Epithelial cell of prostate (primary cell): ENCODE measurements at regions not wholly inside any gene's neighbourhood (a gene's known extent, or its start where the extent isn't known, plus 50 kb on each side); places are given as distances from the start of the nearest gene placed in this dataset.

Experiments
- DNase-seq: peaks from one replicate; pipeline ENCODE4 v3.0.0-alpha.2; 2011; ENCODE audit warnings: low read depth, low spot score
- H3K27ac ChIP-seq: fragments of 450-650 bp; 2 replicates; pipeline ENCODE4 v1.5.1; 2017; ENCODE audit warnings: mild to moderate bottlenecking

GRCh38 chr13:73910733-73911132 is 223.5 kb downstream of the KLF12 start:
- no peak overlapping the region for H3K27ac ChIP-seq
- DNase-seq: no peak

DNA sequence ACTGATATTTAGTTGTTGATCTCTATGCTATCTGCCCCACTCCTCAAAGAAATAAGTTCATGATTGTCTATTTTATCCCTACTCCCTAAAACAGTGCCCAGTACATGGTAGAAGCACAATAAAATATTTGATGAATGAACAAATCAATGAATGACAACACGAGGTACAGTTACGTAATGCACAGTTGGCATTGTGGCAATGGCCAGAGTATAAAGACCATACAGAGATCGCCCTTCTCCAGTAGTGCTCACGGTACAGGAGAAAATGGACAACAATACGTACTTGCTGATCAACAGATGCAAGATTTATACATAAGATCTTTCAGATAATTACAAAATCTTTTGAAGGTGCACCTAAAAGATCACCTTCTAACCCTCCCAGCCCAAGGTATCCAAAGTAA is 225.4 kb downstream of the KLF12 start:
- DNase-seq: no peak
- H3K27ac ChIP-seq: no peak overlapping the region

GRCh38 chr13:73904625-73905024 is 229.6 kb downstream of the KLF12 start:
- DNase-seq: no peak
- no peak overlapping the region for H3K27ac ChIP-seq

- H3K27ac ChIP-seq: no peak overlapping the region
- no peak for DNase-seq
Observed at GRCh38 chr13:73903561-73903960, 230.6 kb downstream of the KLF12 start.

DNA sequence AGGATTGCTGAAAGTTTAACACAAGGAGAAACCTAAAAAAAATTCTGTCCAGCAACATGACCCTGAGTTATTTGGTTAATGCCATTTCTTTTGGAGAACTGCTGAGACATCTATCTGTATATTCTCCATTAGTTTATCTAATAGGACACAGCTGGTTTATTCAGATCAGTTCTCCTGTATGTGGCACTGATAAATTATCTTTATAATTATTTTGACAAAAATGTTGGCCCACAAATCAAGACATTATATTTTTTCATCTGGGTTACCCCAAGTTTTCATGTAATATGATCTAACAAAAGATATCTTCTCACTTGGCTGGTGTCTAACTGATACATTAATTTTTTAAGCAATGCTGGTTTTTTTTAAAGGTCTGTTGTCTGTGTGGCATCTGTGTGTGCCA is 231.4 kb downstream of the KLF12 start:
- H3K27ac ChIP-seq: no peak overlapping the region
- no peak for DNase-seq

DNA sequence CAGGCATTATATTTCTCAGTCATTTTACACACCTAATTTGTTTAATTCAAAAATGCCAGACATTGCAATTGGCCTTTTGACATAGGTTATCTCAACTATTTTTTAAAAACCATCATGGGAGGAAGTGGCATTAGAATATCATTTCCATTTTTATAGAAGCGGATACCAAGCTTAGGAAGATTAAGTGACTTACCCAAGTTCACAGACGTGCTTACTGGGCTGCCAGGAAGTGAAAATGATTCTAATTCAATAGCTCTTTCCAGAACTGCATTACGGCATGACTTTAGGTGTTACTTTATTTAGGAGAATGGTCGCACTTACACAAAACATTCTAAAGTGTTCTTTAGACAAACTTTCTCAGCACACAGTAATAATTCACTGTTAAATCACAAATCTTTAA is 231.9 kb downstream of the KLF12 start:
- no peak for DNase-seq
- no peak overlapping the region for H3K27ac ChIP-seq

GRCh38 chr13:73901324-73902068 is 232.7 kb downstream of the KLF12 start:
- DNase-seq: no peak
- H3K27ac ChIP-seq: no peak overlapping the region

DNA sequence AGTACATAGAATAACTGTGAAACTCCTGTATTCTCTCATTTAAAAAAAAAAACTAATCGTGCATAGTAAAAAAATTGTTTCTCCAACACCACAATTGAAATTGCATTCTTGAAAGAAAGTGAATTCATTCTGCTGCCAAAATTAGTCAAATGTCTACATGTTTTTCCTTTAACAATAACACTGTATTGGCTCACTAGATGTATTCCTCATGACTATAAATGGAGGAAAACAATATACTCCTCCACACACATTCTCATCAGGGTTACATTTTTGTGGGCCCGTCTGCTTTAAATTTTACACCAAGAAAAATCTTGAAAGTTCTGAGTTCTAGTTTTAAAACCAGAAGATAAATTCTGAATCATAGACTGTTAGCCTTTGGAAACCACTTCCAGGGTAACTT is 233.6 kb downstream of the KLF12 start:
- H3K27ac ChIP-seq: no peak overlapping the region
- DNase-seq: no peak

DNA sequence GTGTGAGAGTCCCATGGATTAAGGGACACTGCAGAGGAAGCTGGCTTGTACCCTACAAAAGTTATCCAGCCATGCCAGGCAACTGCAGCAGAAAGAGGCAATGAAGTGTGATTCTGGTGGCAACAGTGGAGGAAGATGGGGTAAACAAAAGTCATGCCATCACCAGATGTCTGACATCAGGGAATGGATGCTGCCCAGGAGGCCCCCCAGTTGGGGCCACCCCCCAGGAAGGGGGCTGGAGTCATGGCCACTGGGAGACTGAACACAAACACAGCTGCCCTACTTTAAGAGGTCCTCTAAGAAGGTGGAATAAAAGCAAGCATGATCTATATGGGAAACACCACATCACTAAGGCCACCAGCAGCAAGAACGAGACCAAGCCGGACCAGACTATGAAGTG is 235.3 kb downstream of the KLF12 start:
- no peak for DNase-seq
- H3K27ac ChIP-seq: no peak overlapping the region

- DNase-seq: no peak
- H3K27ac ChIP-seq: no peak overlapping the region
Observed at GRCh38 chr13:73898276-73898675, 235.9 kb downstream of the KLF12 start.

DNA sequence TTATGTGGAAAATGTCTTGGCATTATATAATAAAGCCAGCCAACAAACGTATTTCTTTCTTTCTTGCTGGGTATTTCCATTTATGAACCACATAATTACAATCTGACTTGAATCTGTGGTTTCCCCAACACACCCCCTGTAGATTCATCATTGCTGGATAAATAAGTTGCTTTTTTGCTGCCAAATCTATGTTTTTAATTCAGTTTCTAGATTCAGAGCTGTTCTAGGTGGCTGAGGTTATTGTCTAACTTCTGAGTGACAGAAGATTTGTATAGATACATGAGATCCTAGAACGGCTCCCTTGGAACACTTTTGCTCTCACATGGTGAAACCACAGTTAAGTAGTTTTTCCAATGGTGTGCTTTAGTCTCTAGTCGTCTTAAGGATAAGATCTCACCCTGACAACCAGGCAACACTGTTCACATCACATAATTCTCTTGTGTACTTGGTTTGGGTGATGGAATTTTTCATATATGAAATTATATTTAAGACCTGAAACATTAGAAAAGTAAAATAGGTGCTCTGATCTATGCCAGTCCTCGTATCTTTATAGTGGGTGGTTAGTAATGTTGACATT is 239.1 kb downstream of the KLF12 start:
- H3K27ac ChIP-seq: no peak overlapping the region

GRCh38 chr13:73893833-73894232 is 240.4 kb downstream of the KLF12 start:
- H3K27ac ChIP-seq: no peak overlapping the region
- no peak for DNase-seq

More for the DNA sequence above, 239.1 kb downstream of the KLF12 start:
- DNase-seq: no peak

DNA sequence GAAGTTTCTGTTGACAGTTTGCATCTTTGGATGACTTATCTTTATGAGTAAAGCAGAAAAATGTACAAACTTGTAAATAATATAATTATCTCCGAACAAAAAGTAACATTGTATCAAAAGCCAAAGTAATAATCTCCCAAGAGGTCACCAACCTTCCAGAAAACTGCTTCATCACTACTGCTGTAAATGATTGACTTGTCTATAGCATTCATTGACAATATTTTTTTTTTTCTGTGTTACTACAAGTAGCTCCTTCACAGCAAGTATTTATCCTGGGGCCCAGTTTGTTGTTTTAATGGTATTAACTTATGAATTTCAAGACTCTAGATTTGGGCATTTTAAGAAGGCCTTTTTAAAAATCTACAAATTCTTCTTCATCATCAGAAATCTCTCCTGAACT is 242.4 kb downstream of the KLF12 start:
- no peak overlapping the region for H3K27ac ChIP-seq
- no peak for DNase-seq

GRCh38 chr13:73883162-73883561 is 251.0 kb downstream of the KLF12 start:
- H3K27ac ChIP-seq: no peak overlapping the region
- DNase-seq: no peak

DNA sequence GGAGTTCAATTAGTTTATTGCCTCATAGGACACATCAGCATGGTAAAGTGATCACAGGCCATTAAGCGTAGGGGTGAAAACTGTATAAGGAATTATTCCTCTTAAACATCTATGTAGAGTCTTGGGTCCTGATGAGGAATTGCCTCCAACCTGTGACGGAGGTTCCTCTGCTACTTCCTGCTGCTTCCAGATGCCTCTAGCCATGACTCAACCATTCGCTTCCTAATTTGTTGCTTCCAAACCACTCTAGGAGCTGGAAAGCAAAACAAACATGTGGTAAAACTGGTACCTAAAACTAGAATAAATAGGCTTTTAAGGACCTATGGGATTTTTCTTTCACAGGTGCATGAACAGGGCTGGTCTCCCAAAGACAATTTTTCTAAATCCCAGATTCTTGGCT is 253.8 kb downstream of the KLF12 start:
- DNase-seq: no peak
- H3K27ac ChIP-seq: no peak overlapping the region

GRCh38 chr13:73879346-73880015 is 254.7 kb downstream of the KLF12 start:
- no peak for DNase-seq

DNA sequence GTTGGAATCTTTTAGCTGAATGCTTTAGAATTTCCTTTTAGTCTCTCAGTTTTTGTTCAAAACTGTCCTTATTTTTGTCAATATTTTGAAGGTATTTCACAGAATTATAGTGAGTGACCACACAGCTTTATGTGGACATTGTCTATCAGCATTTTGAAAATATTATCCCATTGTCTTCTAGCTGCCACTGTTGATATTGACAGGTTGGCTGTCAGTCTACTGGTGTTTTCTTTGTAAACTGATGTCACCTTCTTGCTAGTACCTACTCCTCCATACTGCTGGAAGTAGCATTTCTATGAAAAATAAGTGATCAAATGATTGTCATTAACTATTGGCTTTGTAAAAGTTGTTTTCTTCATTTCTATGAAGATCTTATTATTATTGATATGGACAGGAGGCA is 256.8 kb downstream of the KLF12 start:
- no peak overlapping the region for H3K27ac ChIP-seq
- DNase-seq: no peak

More at GRCh38 chr13:73879346-73880015, 254.7 kb downstream of the KLF12 start:
- no peak overlapping the region for H3K27ac ChIP-seq

- no peak overlapping the region for H3K27ac ChIP-seq
- no peak for DNase-seq
Observed at GRCh38 chr13:73876323-73876722, 257.9 kb downstream of the KLF12 start.

DNA sequence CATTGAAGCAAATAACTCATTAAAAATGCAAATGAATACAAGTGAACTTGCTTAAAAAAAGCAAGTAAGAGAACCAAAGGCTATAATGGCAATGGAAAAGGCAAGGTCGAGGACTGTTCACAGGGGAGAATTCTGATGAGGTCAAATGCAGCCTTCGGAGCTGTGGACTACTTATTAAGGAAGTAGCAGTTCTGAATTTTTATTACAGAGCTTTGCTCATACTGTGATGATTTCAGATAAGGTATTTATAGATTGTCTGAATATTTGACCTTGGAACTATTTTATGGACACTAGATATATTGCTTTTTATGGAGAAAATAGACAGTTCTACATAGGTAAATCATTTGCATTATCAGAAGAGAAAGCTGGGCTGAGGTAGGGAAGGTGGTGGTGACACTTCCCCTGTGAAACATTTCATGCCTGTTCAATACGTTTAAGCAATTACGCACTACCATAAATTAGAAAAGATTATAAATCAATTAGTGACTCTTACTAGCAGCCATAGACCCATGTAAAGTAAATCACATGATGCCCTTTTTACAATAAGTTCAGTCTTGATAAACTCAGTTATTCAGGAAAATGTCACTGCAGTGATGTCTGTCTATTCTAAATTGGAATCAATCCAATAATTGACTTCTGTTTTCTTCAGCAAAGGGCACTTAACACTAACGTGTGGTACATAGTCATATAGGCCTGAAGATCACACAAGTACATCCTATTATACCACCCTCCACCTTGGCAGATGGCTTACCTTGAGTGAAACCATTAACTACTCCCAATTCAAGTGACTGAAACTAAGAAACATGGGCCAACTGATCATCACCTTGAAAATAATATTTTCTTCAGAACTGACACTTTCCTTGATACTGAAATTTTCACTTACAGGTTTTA is 260.0 kb downstream of the KLF12 start:
- DNase-seq: no peak
- no peak overlapping the region for H3K27ac ChIP-seq

- no peak for DNase-seq
- no peak overlapping the region for H3K27ac ChIP-seq
Observed at GRCh38 chr13:73872397-73872796, 261.8 kb downstream of the KLF12 start.
